Activated gamma-delta T cell treated with anti-CD3 and anti-CD28 coated beads, Interleukin-2, amount 50 U/mL, for 16 hours (primary cell): ENCODE measurements at regions not wholly inside any gene's neighbourhood (a gene's known extent, or its start where the extent isn't known, plus 50 kb on each side); places are given as distances from the start of the nearest gene placed in this dataset.
"Not testable (repeated sequence)": the region's sequence is repeated elsewhere in the genome, so short reads cannot be mapped to it uniquely, and the experiment has no call there.

Experiments used
- DNase-seq: peaks from one replicate; pipeline ENCODE4 v3.0.0-alpha.2; 2020; ENCODE audit warnings: low read depth

GRCh38 chr11:109480251-109480650, 58.3 kb downstream of the C11orf87 start:
- no peak for DNase-seq

GRCh38 chr11:109486129-109486528, 64.1 kb downstream of the C11orf87 start:
- no peak for DNase-seq

GRCh38 chr11:109490953-109491635, 69.1 kb downstream of the C11orf87 start:
- no peak for DNase-seq

GRCh38 chr11:109506115-109506514, 84.1 kb downstream of the C11orf87 start:
- no peak for DNase-seq

- no peak for DNase-seq
Observed at GRCh38 chr11:109507331-109507730, 85.3 kb downstream of the C11orf87 start.

- DNase-seq = no peak
Observed at GRCh38 chr11:109507836-109508561, 86.0 kb downstream of the C11orf87 start.

GRCh38 chr11:109508943-109509342, 87.0 kb downstream of the C11orf87 start:
- no peak for DNase-seq

GRCh38 chr11:109510316-109510715, 88.3 kb downstream of the C11orf87 start:
- DNase-seq = no peak

GRCh38 chr11:109511598-109511997, 89.6 kb downstream of the C11orf87 start:
- no peak for DNase-seq

GRCh38 chr11:109512249-109512648, 90.3 kb downstream of the C11orf87 start:
- DNase-seq = no peak

GRCh38 chr11:109512680-109513079, 90.7 kb downstream of the C11orf87 start:
- no peak for DNase-seq

- DNase-seq = no peak
Observed at GRCh38 chr11:109514313-109515018, 92.5 kb downstream of the C11orf87 start.

- no peak for DNase-seq
Observed at GRCh38 chr11:109519253-109519652, 97.3 kb downstream of the C11orf87 start.

GRCh38 chr11:109521571-109522086, 99.6 kb downstream of the C11orf87 start:
- no peak for DNase-seq

- no peak for DNase-seq
Observed at GRCh38 chr11:109522116-109522755, 100.2 kb downstream of the C11orf87 start.

GRCh38 chr11:109525636-109526035, 103.6 kb downstream of the C11orf87 start:
- not testable (repeated sequence) for DNase-seq

- no peak for DNase-seq
Observed at GRCh38 chr11:109526061-109526460, 104.1 kb downstream of the C11orf87 start.

- DNase-seq = no peak
Observed at GRCh38 chr11:109526931-109527330, 104.9 kb downstream of the C11orf87 start.

GRCh38 chr11:109527496-109527895, 105.5 kb downstream of the C11orf87 start:
- DNase-seq = no peak

- DNase-seq = no peak
Observed at GRCh38 chr11:109547356-109548027, 125.5 kb downstream of the C11orf87 start.

GRCh38 chr11:109552376-109552775, 130.4 kb downstream of the C11orf87 start:
- DNase-seq = no peak

GRCh38 chr11:109553284-109553683, 131.3 kb downstream of the C11orf87 start:
- DNase-seq = no peak
